ENCODE measurements at regions not wholly inside any gene's neighbourhood (a gene's known extent, or its start where the extent isn't known, plus 50 kb on each side); places are given as distances from the start of the nearest gene placed in this dataset.
"Not testable (repeated sequence)": the region's sequence is repeated elsewhere in the genome, so short reads cannot be mapped to it uniquely, and the experiment has no call there.

- DNase-seq (ENCODE audit: low read depth) = no peak
Measured at GRCh38 chr1:194698908-194699318, 1512.5 kb upstream of the B3GALT2 start.

GRCh38 chr1:194693244-194693643, 1506.8 kb upstream of the B3GALT2 start:
- no peak for DNase-seq (ENCODE audit: low read depth)

DNA sequence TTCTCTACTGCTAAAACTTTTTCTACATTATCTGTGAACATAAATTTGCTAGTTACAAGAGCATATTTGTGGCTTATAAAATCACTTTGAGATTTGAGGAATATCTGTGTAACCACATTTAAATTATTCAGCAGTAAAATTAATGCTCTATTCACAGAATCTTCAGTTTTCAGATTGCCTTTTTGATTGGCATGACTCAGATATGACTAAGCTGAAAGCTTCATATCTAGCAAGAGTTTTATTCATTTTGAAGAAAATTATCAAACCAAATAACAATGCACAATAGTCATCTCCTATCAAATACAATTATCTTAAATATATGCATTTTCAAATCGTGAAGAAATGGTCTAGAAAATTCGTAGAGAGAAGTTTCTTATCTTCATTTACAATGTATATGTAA, 1498.2 kb upstream of the B3GALT2 start:
- DNase-seq (ENCODE audit: low read depth) = no peak

DNA sequence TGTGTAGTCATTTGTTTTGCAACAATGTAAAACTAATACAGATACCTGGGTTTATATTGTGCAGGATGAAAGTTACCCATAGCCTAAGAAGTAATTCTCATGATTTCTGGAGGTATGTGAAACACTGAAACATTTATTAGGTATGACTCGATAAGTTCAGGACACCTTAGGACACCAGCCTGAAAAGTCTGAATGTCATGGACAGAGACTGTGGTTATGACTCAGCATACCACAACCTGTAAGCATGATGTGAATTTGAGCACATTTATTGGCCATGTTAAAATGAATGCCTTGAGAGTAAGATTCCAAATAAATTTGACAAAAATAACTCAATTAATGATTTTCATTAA, 1471.7 kb upstream of the B3GALT2 start:
- no peak for DNase-seq (ENCODE audit: low read depth)

DNA sequence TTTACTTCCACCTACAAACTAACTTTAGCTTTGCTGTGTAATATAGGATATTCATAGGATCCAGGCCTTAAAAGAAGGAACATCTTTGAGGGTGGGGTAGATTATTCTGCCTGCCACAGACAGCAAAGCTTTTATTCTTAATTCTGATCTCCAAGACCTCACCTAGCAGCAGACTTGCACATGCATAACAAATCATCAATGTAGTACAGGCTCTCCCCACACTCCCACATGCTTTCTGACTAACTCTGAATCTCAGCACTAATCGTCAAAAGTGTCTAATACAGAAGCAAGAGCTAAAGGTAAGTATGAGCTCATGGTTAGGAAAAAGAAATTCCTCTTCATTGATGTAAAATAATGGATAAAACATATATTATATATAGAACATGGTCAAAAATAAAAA, 1468.5 kb upstream of the B3GALT2 start:
- no peak for DNase-seq (ENCODE audit: low read depth)

DNA sequence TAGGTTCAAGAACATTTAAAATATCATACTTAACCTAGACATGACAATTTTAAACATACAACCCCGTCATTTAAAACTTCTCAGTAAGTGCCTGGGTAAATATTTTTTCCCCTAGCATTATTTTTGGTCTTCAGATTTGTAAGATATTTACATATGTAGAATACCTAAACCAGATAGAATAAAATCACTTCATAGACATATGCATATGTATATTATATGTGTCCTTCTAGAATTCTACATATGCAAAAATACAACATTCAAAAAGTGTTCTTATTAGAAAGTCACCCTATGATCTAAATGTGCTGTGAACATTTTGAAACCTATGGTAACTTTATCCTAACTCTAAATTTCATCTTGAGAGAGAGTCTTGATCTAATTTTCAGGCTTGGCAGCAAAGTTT, 1467.0 kb upstream of the B3GALT2 start:
- DNase-seq (ENCODE audit: low read depth) = no peak

- DNase-seq (ENCODE audit: low read depth) = no peak
Measured at GRCh38 chr1:194647118-194647517, 1460.7 kb upstream of the B3GALT2 start.

DNA sequence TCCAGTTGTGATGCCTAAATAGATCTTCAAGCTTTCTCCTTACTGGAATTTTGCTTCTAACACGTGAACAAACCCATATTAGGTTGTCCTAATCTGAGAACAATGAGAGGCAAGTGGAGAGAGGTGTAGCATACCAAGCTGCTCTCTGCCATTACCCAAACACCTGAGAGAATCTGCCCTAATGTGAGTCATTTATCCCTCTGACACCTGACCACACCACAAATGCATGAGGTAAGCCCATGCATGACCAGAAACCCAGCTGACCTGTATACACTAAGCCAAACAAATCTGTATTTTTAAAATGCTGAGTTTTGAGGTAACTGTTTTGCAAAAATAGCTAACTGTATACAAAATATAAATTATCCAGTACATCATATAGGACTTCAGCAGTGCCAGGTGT, 1458.1 kb upstream of the B3GALT2 start:
- no peak for DNase-seq (ENCODE audit: low read depth)

- DNase-seq (ENCODE audit: low read depth) = no peak
Measured at GRCh38 chr1:194640322-194640721, 1453.9 kb upstream of the B3GALT2 start.

DNA sequence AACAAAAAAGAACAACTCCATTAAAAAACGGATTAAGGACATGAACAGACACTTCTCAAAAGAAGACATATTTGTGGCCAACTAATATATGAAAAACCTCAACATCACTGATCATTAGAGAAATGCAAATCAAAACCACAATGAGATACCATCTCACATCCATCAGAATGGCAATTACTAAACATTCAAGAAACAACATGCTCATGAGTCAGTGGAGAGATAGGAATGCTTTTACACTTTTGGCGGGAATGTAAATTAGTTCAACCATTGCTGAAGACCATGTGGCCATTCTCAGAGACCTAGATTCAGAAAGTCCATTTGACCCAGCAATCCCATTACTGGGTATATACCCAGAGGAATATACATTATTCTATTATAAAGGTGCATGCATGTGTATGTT, 1442.6 kb upstream of the B3GALT2 start:
- no peak for DNase-seq (ENCODE audit: low read depth)

DNA sequence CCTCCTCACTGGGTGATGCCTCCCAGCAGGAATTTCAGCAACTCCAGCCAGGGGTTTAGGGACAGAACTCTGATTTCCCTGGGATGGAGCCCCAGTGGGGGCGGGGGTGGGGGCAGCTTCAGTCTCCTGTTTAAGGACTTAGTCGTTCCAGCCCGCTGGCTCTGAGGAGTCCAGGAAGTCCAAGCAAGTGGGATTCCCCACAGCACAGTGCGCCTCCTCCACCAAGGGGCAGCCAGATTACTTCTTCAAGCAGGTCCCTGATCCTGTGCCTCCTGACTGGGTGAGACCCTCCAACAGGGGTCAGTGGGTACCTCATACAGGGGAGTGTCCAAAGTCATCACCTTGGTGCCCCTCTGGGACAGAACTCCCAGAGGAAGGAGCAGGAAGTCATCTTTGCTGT, 1438.4 kb upstream of the B3GALT2 start:
- no peak for DNase-seq (ENCODE audit: low read depth)

DNA sequence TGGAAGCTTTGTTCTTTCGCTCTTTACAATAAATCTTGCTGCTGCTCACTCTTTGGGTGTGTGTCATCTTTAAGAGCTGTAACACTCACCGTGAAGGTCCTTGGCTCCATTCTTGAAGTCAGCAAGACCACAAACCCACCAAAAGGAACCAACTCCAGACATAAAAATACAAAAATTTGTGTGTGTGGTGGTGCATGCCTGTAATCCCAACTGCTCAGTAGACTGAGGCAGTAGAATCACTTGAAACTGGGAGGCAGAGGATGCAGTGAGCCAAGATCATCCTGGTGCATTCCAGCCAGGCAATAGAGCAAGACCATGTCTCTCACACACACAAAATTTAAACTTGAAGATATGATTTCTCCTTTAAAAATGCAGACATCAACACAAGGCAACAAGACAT, 1431.7 kb upstream of the B3GALT2 start:
- no peak for DNase-seq (ENCODE audit: low read depth)

DNA sequence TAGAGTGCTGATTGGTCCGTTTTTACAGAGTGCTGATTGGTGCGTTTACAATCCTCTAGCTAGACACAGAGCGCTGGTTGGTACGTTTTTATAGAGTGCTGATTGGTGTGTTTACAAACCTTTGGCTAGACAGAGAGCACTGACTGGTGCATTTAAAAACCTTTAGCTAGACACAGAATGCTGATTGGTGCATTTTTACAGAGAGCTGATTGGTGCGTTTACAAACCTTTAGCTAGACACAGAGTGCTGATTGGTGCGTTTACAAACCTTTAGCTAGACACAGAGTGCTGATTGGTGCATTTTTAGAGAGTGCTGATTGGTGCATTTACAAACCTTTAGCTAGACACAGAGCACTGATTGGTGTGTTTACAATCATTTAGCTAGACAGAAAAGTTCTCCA, 1430.9 kb upstream of the B3GALT2 start:
- DNase-seq (ENCODE audit: low read depth) = not testable (repeated sequence)

GRCh38 chr1:194616835-194617234, 1430.4 kb upstream of the B3GALT2 start:
- DNase-seq (ENCODE audit: low read depth) = no peak

DNA sequence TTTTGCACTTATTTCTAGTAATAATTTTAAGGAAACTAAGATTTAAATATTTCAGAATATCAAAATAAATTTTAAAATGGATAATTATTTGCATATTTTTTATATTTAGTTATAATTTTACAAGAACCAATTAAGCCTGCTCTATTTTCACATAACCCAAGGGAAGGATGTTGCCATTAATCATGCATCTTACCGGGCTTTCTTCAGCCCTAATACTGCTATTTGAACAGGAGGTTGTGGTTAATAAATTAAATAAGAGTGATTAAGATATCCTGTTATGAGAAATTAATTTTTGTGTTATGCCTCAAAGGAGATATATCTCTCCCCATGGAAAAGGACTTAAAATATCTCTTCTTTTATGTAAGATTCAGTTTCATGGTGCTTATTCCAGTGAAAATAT, 1415.8 kb upstream of the B3GALT2 start:
- no peak for DNase-seq (ENCODE audit: low read depth)

DNA sequence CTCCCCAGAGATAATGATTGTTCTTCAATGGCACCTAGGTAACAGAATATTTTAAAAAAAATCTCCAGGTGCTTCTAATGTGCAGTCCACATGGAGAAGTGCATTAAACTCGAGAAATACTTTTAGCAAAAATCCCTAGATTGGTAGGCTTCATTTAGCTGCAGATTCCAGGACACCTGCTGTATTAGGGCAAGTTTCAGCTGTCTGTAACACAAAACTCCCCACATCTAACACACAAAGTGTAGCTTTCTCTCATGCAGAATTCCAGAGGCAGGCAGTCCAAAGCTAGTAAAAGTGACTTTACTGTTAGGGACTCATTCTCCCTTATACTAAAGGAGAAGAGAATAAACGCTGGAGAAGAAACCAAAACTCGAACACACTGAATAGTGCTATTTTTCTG, 1414.3 kb upstream of the B3GALT2 start:
- DNase-seq (ENCODE audit: low read depth) = no peak

GRCh38 chr1:194598098-194598497, 1411.7 kb upstream of the B3GALT2 start:
- no peak for DNase-seq (ENCODE audit: low read depth)

DNA sequence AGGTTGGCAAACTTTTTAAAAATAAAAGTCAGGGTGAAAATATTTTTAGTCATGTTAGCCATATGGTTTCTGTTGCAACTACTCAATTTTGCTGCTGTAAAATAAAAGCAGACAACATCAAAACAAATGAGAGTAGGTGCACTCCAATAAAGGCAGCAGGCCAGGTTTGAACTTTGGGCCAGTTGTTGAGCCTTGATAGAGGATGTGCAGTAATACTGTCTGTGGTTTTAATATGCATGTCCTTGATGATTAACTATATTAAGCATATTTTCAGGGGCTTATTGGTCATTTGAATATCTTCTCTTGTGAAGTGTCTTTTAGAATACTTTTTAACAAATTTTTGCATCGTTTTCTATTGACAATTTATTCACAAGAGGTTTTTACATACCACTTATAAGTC, 1399.9 kb upstream of the B3GALT2 start:
- no peak for DNase-seq (ENCODE audit: low read depth)

DNA sequence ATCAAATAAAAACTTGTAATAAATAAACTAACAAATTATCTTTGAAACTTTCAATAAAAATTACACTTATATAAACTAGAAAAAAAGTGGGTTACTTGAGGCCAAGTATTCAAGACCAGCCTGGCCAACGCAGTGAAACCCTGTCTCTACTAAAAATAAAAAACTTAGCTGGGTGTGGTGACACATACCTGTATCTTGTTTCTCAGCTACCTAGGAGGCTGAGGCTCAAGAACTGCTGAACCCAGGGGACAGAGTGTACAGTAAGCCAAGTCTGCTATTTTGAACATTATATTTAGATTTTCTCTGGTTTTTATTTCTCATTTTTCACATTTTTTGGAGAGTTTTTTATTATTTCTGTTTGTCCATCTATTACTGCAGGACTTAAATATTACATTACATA, 1397.6 kb upstream of the B3GALT2 start:
- DNase-seq (ENCODE audit: low read depth) = no peak

DNA sequence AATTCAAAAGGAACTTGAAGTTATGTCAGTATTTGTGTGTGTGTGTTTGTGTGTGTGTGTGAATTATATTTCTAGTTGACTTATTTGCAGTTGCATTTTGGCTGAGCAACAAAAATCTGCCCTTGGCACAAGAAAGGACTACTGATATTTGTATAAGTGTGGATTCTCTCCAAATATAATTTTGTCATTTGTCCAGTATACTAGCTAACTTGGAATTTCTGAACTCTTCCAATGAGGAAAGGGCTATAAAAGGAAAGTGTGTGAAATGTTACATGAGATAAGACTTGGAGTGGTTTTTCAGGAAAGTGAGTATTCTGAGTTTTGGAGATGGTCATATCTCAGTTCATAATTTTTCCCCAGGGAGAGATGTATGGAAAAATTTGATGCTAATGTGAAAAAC, 1384.1 kb upstream of the B3GALT2 start:
- DNase-seq (ENCODE audit: low read depth) = no peak

GRCh38 chr1:194568610-194569009, 1382.2 kb upstream of the B3GALT2 start:
- DNase-seq (ENCODE audit: low read depth) = no peak

DNA sequence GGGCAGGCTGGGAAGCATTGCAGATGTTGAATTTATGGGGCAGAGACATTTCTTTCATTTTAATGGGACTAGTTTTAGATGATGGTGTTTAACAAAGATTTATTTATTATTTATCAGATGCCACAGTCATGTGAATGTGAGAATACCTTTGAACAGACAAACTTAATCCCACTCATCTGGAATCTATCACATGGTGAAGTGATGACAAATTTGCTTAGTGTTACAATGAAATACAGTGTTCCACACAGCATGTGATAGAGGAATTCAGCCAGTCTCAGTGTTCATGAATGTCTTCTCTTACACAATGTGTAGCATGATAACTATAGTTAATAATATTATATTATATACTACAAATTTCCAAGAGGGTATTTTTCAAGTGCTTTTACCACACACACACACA, 1361.7 kb upstream of the B3GALT2 start:
- no peak for DNase-seq (ENCODE audit: low read depth)

- no peak for DNase-seq (ENCODE audit: low read depth)
Measured at GRCh38 chr1:194544012-194544411, 1357.6 kb upstream of the B3GALT2 start.

DNA sequence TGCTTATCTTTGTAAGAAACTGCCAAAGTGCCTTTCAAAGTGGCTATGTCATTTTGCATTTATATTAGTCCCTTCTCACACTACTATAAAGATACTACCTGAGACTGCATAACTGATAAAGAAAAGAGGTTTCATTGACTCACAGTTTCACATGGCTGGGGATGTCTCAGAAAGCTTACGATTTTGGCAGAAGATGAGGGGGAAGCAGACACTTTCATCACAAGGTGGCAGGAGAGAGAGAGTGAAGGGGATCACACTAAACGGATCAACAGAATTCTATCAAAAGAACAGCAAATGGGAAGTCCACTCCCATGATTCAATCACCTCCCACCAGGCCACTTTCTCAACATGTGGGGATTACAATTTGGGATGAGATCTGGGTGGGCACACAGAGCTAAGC, 1352.0 kb upstream of the B3GALT2 start:
- no peak for DNase-seq (ENCODE audit: low read depth)

DNA sequence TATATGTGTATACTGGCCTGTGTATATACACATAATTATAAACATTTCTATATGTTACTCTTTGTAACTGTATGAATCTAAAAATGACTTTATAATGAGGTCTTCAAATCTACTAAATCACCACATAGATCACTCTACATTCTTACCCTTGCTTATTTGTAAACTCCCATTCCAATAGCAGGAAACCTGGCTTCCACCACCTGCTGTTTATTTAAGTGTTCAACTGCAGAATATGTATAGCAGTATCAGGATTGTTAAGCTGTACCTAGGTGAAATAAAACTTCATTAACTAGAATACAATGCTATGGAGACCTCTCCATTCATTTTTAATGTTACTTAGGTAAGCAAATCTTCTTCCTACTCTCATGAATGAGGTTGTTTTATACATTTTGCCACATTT, 1351.1 kb upstream of the B3GALT2 start:
- DNase-seq (ENCODE audit: low read depth) = no peak

Data from T follicular helper cell (primary cell).